Testis (tissue), 2 donors: ENCODE measurements at regions not wholly inside any gene's neighbourhood (a gene's known extent, or its start where the extent isn't known, plus 50 kb on each side); places are given as distances from the start of the nearest gene placed in this dataset.

Source experiments
- CTCF ChIP-seq, 3 experiments: fragments of 450-650 bp in 2 of 3; fragments of 200-600 bp in 1 of 3; sonication (generic) in 1 of 3; IDR thresholded peaks; one replicate each; pipeline ENCODE4 v1.5.1; 2016 to 2019; ENCODE audit warnings: antibody characterized with exemption in 3 of 3, mild to moderate bottlenecking in 2 of 3, moderate library complexity in 1 of 3
- POLR2A ChIP-seq: fragments of 450-650 bp; IDR thresholded peaks from one replicate; pipeline ENCODE4 v1.6.1; 2017; ENCODE audit warnings: antibody characterized with exemption, mild to moderate bottlenecking, moderate library complexity

- no peak for TF ChIP-seq CTCF (IDR thresholded peaks at IDR 0.05)
- TF ChIP-seq POLR2A, result no peak
Measured at GRCh38 chr17:62147284-62147683, 82.2 kb upstream of the MED13 start.
